ENCODE measurements at regions not wholly inside any gene's neighbourhood (a gene's known extent, or its start where the extent isn't known, plus 50 kb on each side); places are given as distances from the start of the nearest gene placed in this dataset.

- Histone ChIP-seq H3K4me1 (ENCODE audit: control insufficient read depth in 5 of 5, insufficient read depth in 5 of 5, low read length in 5 of 5) (no peaks in the 10 kb centered on the region), H3K27ac (ENCODE audit: low read depth, low read length) (no peak overlapping the region), H3K27me3 (ENCODE audit: control insufficient read depth in 5 of 5, insufficient read depth in 4 of 5, low read length in 5 of 5) (peaks cover 0 to 22% (median 7%) of the 10 kb centered on the region in 5 donors), H3K36me3 (ENCODE audit: control insufficient read depth in 5 of 5, insufficient read depth in 5 of 5, low read length in 5 of 5) (no peaks in the 10 kb centered on the region), H3K4me3 (ENCODE audit: low read depth in 1 of 5, low read length in 5 of 5) (no peak overlapping the region), H3K9ac (ENCODE audit: low read length in 5 of 5) (no peak overlapping the region), H3K9me3 (ENCODE audit: control insufficient read depth in 5 of 5, low read length in 5 of 5) (no peaks in the 10 kb centered on the region)
These were observed 1368.4 kb downstream of the BRD1 start for GRCh38 chr22:48459259-48459658.

GRCh38 chr22:48456449-48456848 is 1371.2 kb downstream of the BRD1 start:
- Histone ChIP-seq H3K4me1 (ENCODE audit: control insufficient read depth in 5 of 5, insufficient read depth in 5 of 5, low read length in 5 of 5) (no peaks in the 10 kb centered on the region), H3K9ac (ENCODE audit: low read length in 5 of 5) (no peak overlapping the region), H3K9me3 (ENCODE audit: control insufficient read depth in 5 of 5, low read length in 5 of 5) (no peaks in the 10 kb centered on the region), H3K4me3 (ENCODE audit: low read depth in 1 of 5, low read length in 5 of 5) (no peak overlapping the region), H3K27me3 (ENCODE audit: control insufficient read depth in 5 of 5, insufficient read depth in 4 of 5, low read length in 5 of 5) (peaks cover 0 to 26% (median 12%) of the 10 kb centered on the region in 5 donors), H3K27ac (ENCODE audit: low read depth, low read length) (no peak overlapping the region), H3K36me3 (ENCODE audit: control insufficient read depth in 5 of 5, insufficient read depth in 5 of 5, low read length in 5 of 5) (no peaks in the 10 kb centered on the region)

- no peak overlapping the region for H3K9ac ChIP-seq (ENCODE audit: low read length in 5 of 5)
- H3K4me3 ChIP-seq (ENCODE audit: low read depth in 1 of 5, low read length in 5 of 5): no peak overlapping the region
- H3K4me1 ChIP-seq (ENCODE audit: control insufficient read depth in 5 of 5, insufficient read depth in 5 of 5, low read length in 5 of 5): no peaks in the 10 kb centered on the region
- no peaks in the 10 kb centered on the region for H3K36me3 ChIP-seq (ENCODE audit: control insufficient read depth in 5 of 5, insufficient read depth in 5 of 5, low read length in 5 of 5)
- H3K27me3 ChIP-seq (ENCODE audit: control insufficient read depth in 5 of 5, insufficient read depth in 4 of 5, low read length in 5 of 5): peaks cover 0 to 17% (median 10%) of the 10 kb centered on the region in 5 donors
- no peak overlapping the region for H3K27ac ChIP-seq (ENCODE audit: low read depth, low read length)
- peaks cover 0 to under 1% (median 0%) of the 10 kb centered on the region in 5 donors for H3K9me3 ChIP-seq (ENCODE audit: control insufficient read depth in 5 of 5, low read length in 5 of 5)
These were observed 1373.8 kb downstream of the BRD1 start for GRCh38 chr22:48453751-48454485.

- Histone ChIP-seq H3K27me3 (ENCODE audit: control insufficient read depth in 5 of 5, insufficient read depth in 4 of 5, low read length in 5 of 5) (peaks cover 0 to 22% (median 11%) of the 10 kb centered on the region in 5 donors), H3K9ac (ENCODE audit: low read length in 5 of 5) (no peak overlapping the region), H3K4me1 (ENCODE audit: control insufficient read depth in 5 of 5, insufficient read depth in 5 of 5, low read length in 5 of 5) (no peaks in the 10 kb centered on the region), H3K27ac (ENCODE audit: low read depth, low read length) (no peak overlapping the region), H3K9me3 (ENCODE audit: control insufficient read depth in 5 of 5, low read length in 5 of 5) (peaks cover 0 to 6% (median 0%) of the 10 kb centered on the region in 5 donors), H3K36me3 (ENCODE audit: control insufficient read depth in 5 of 5, insufficient read depth in 5 of 5, low read length in 5 of 5) (no peaks in the 10 kb centered on the region), H3K4me3 (ENCODE audit: low read depth in 1 of 5, low read length in 5 of 5) (no peak overlapping the region)
These were observed 1374.5 kb downstream of the BRD1 start for GRCh38 chr22:48453171-48453570.

- no peak overlapping the region for H3K9ac ChIP-seq (ENCODE audit: low read length in 5 of 5)
- H3K27ac ChIP-seq (ENCODE audit: low read depth, low read length): no peak overlapping the region
- H3K36me3 ChIP-seq (ENCODE audit: control insufficient read depth in 5 of 5, insufficient read depth in 5 of 5, low read length in 5 of 5): no peaks in the 10 kb centered on the region
- H3K4me1 ChIP-seq (ENCODE audit: control insufficient read depth in 5 of 5, insufficient read depth in 5 of 5, low read length in 5 of 5): no peaks in the 10 kb centered on the region
- peaks cover 0 to 25% (median 13%) of the 10 kb centered on the region in 5 donors for H3K27me3 ChIP-seq (ENCODE audit: control insufficient read depth in 5 of 5, insufficient read depth in 4 of 5, low read length in 5 of 5)
- H3K4me3 ChIP-seq (ENCODE audit: low read depth in 1 of 5, low read length in 5 of 5): no peak overlapping the region
- H3K9me3 ChIP-seq (ENCODE audit: control insufficient read depth in 5 of 5, low read length in 5 of 5): peaks cover 0 to 6% (median 0%) of the 10 kb centered on the region in 5 donors
These were observed 1374.9 kb downstream of the BRD1 start for GRCh38 chr22:48452766-48453165.

GRCh38 chr22:48451891-48452290 is 1375.8 kb downstream of the BRD1 start:
- Histone ChIP-seq H3K27me3 (ENCODE audit: control insufficient read depth in 5 of 5, insufficient read depth in 4 of 5, low read length in 5 of 5) (peaks cover 0 to 25% (median 13%) of the 10 kb centered on the region in 5 donors), H3K4me3 (ENCODE audit: low read depth in 1 of 5, low read length in 5 of 5) (no peak overlapping the region), H3K27ac (ENCODE audit: low read depth, low read length) (no peak overlapping the region), H3K4me1 (ENCODE audit: control insufficient read depth in 5 of 5, insufficient read depth in 5 of 5, low read length in 5 of 5) (no peaks in the 10 kb centered on the region), H3K36me3 (ENCODE audit: control insufficient read depth in 5 of 5, insufficient read depth in 5 of 5, low read length in 5 of 5) (no peaks in the 10 kb centered on the region), H3K9me3 (ENCODE audit: control insufficient read depth in 5 of 5, low read length in 5 of 5) (peaks cover 0 to 6% (median 0%) of the 10 kb centered on the region in 5 donors), H3K9ac (ENCODE audit: low read length in 5 of 5) (no peak overlapping the region)

GRCh38 chr22:48450188-48450825 is 1377.4 kb downstream of the BRD1 start:
- Histone ChIP-seq H3K4me3 (ENCODE audit: low read depth in 1 of 5, low read length in 5 of 5) (no peak overlapping the region), H3K36me3 (ENCODE audit: control insufficient read depth in 5 of 5, insufficient read depth in 5 of 5, low read length in 5 of 5) (no peaks in the 10 kb centered on the region), H3K27me3 (ENCODE audit: control insufficient read depth in 5 of 5, insufficient read depth in 4 of 5, low read length in 5 of 5) (peaks cover 0 to 27% (median 16%) of the 10 kb centered on the region in 5 donors), H3K9ac (ENCODE audit: low read length in 5 of 5) (no peak overlapping the region), H3K27ac (ENCODE audit: low read depth, low read length) (no peak overlapping the region), H3K4me1 (ENCODE audit: control insufficient read depth in 5 of 5, insufficient read depth in 5 of 5, low read length in 5 of 5) (no peaks in the 10 kb centered on the region), H3K9me3 (ENCODE audit: control insufficient read depth in 5 of 5, low read length in 5 of 5) (peaks cover 0 to 6% (median 0%) of the 10 kb centered on the region in 5 donors)

GRCh38 chr22:48449466-48450187 is 1378.0 kb downstream of the BRD1 start:
- Histone ChIP-seq H3K4me1 (ENCODE audit: control insufficient read depth in 5 of 5, insufficient read depth in 5 of 5, low read length in 5 of 5) (no peaks in the 10 kb centered on the region), H3K4me3 (ENCODE audit: low read depth in 1 of 5, low read length in 5 of 5) (no peak overlapping the region)

GRCh38 chr22:48448821-48449220 is 1378.9 kb downstream of the BRD1 start:
- Histone ChIP-seq H3K9ac (ENCODE audit: low read length in 5 of 5) (no peak overlapping the region), H3K36me3 (ENCODE audit: control insufficient read depth in 5 of 5, insufficient read depth in 5 of 5, low read length in 5 of 5) (no peaks in the 10 kb centered on the region), H3K4me1 (ENCODE audit: control insufficient read depth in 5 of 5, insufficient read depth in 5 of 5, low read length in 5 of 5) (no peaks in the 10 kb centered on the region), H3K4me3 (ENCODE audit: low read depth in 1 of 5, low read length in 5 of 5) (no peak overlapping the region), H3K27me3 (ENCODE audit: control insufficient read depth in 5 of 5, insufficient read depth in 4 of 5, low read length in 5 of 5) (peaks cover 0 to 31% (median 16%) of the 10 kb centered on the region in 5 donors), H3K27ac (ENCODE audit: low read depth, low read length) (no peak overlapping the region), H3K9me3 (ENCODE audit: control insufficient read depth in 5 of 5, low read length in 5 of 5) (peaks cover 0 to 6% (median 0%) of the 10 kb centered on the region in 5 donors)

More at GRCh38 chr22:48449466-48450187, 1378.0 kb downstream of the BRD1 start:
- Histone ChIP-seq H3K9me3 (ENCODE audit: control insufficient read depth in 5 of 5, low read length in 5 of 5) (peaks cover 0 to 6% (median 0%) of the 10 kb centered on the region in 5 donors), H3K9ac (ENCODE audit: low read length in 5 of 5) (no peak overlapping the region), H3K36me3 (ENCODE audit: control insufficient read depth in 5 of 5, insufficient read depth in 5 of 5, low read length in 5 of 5) (no peaks in the 10 kb centered on the region), H3K27ac (ENCODE audit: low read depth, low read length) (no peak overlapping the region), H3K27me3 (ENCODE audit: control insufficient read depth in 5 of 5, insufficient read depth in 4 of 5, low read length in 5 of 5) (peaks cover 0 to 29% (median 16%) of the 10 kb centered on the region in 5 donors)
